IMR-90 (cell line): ENCODE measurements at regions not wholly inside any gene's neighbourhood (a gene's known extent, or its start where the extent isn't known, plus 50 kb on each side); places are given as distances from the start of the nearest gene placed in this dataset.
"Not testable (repeated sequence)": the region's sequence is repeated elsewhere in the genome, so short reads cannot be mapped to it uniquely, and the experiment has no call there.

ENCODE experiments used
- ATAC-seq: fragments of 200-7000 bp; cut with Tn5 transposase; 2 replicates; pipeline ENCODE4 v1.9.1; 2020; ENCODE audit warnings: low read depth, mild to moderate bottlenecking, moderate library complexity
- BruUV-seq: library from RNA; stranded (reverse); fragments of 400-500 nt; replicated peaks from 2 replicates; lab custom pipeline; 2021; lab: Mats Ljungman, UMichigan
- CTCF ChIA-PET: fragments of 300-600 bp; formaldehyde crosslinking; extraction: SDS; loops from one replicate; lab custom pipeline; 2021; ENCODE audit warnings: antibody characterized with exemption; lab: Yijun Ruan, JAX
- POLR2A ChIA-PET: fragments of 300-600 bp; sonication (Branson Sonifier 250); formaldehyde crosslinking; loops from one replicate; lab custom pipeline; 2022; ENCODE audit warnings: antibody characterized with exemption; ENCODE audit not compliant: unreplicated experiment; lab: Charles Lee
- DNase-seq: peaks from one replicate; pipeline ENCODE4 v3.0.0; 2013
- H2AFZ ChIP-seq: replicated peaks from 2 replicates; pipeline ENCODE3; 2013; ENCODE audit warnings: low read length, mild to moderate bottlenecking; ENCODE audit not compliant: poor library complexity
- H2AK5ac ChIP-seq: 2 replicates; pipeline ENCODE4 v1.6.1; 2013; ENCODE audit warnings: low read depth, low read length, inconsistent platforms
- H2AK9ac ChIP-seq: replicated peaks from 2 replicates; pipeline ENCODE3; 2013; ENCODE audit warnings: mild to moderate bottlenecking, low read depth, low read length, moderate library complexity; ENCODE audit not compliant: poor library complexity
- H2BK120ac ChIP-seq: 2 replicates; pipeline ENCODE4 v1.6.1; 2013; ENCODE audit warnings: low read depth, low read length, inconsistent platforms
- H2BK15ac ChIP-seq: 3 replicates; pipeline ENCODE4 v1.6.1; 2013; ENCODE audit warnings: low read depth, low read length, inconsistent platforms
- H2BK20ac ChIP-seq: 2 replicates; pipeline ENCODE4 v1.6.1; 2013; ENCODE audit warnings: low read depth, mild to moderate bottlenecking, inconsistent platforms, low read length, moderate library complexity
- H2BK5ac ChIP-seq: 2 replicates; pipeline ENCODE4 v1.6.1; 2013; ENCODE audit warnings: mild to moderate bottlenecking, low read depth, low read length, inconsistent platforms; ENCODE audit not compliant: poor library complexity, severe bottlenecking
- H3K14ac ChIP-seq: replicated peaks from 2 replicates; pipeline ENCODE4 v1.6.1; 2013; ENCODE audit warnings: low read depth, low read length, inconsistent platforms
- H3K18ac ChIP-seq: 2 replicates; pipeline ENCODE4 v1.6.1; 2013; ENCODE audit warnings: low read depth, low read length, control low read depth
- H3K23ac ChIP-seq: 2 replicates; pipeline ENCODE4 v1.6.1; 2013; ENCODE audit warnings: low read depth, low read length, inconsistent platforms
- H3K27ac ChIP-seq: 2 replicates; pipeline ENCODE4 v1.5.1; 2013; ENCODE audit warnings: mild to moderate bottlenecking, control low read depth, low read length; ENCODE audit not compliant: insufficient read depth
- H3K27me3 ChIP-seq: 2 replicates; pipeline ENCODE4 v1.6.1; 2013; ENCODE audit warnings: low read length; ENCODE audit not compliant: control insufficient read depth, insufficient read depth
- H3K36me3 ChIP-seq: 2 replicates; pipeline ENCODE4 v1.6.1; 2013; ENCODE audit warnings: low read length, mixed read lengths; ENCODE audit not compliant: control insufficient read depth, insufficient read depth
- H3K4ac ChIP-seq: 2 replicates; pipeline ENCODE4 v1.6.1; 2013; ENCODE audit warnings: low read depth, low read length, inconsistent platforms
- H3K4me1 ChIP-seq: 2 replicates; pipeline ENCODE4 v1.6.1; 2013; ENCODE audit warnings: low read length, mixed read lengths; ENCODE audit not compliant: control insufficient read depth, insufficient read depth
- H3K4me2 ChIP-seq: 2 replicates; pipeline ENCODE4 v1.6.1; 2013; ENCODE audit warnings: low read depth, mild to moderate bottlenecking, control low read depth, low read length, moderate library complexity
- H3K4me3 ChIP-seq: 2 replicates; pipeline ENCODE4 v1.5.1; 2013; ENCODE audit warnings: low read depth, mild to moderate bottlenecking, control low read depth, low read length, moderate library complexity; ENCODE audit not compliant: insufficient read depth
- H3K56ac ChIP-seq: 2 replicates; pipeline ENCODE4 v1.6.1; 2013; ENCODE audit warnings: low read length, inconsistent platforms; ENCODE audit not compliant: insufficient read depth; ENCODE audit errors: extremely low read depth
- H3K79me1 ChIP-seq, 2 experiments: 2 replicates each; pipeline ENCODE4 v1.6.1; 2013; ENCODE audit warnings: low read length in 2 of 2, inconsistent platforms in 1 of 2, low read depth in 1 of 2
- H3K9ac ChIP-seq: 2 replicates; pipeline ENCODE4 v1.6.1; 2013; ENCODE audit warnings: low read depth, low read length, control low read depth
- H3K9me1 ChIP-seq: 2 replicates; pipeline ENCODE4 v1.6.1; 2013; ENCODE audit warnings: low read length, inconsistent platforms; ENCODE audit not compliant: insufficient read depth
- H3K9me3 ChIP-seq: 2 replicates; pipeline ENCODE4 v1.6.1; 2013; ENCODE audit warnings: low read length; ENCODE audit not compliant: control insufficient read depth, insufficient read depth
- H4K20me1 ChIP-seq: 2 replicates; pipeline ENCODE4 v1.6.1; 2013; ENCODE audit warnings: low read length, inconsistent platforms; ENCODE audit not compliant: insufficient read depth
- H4K5ac ChIP-seq: 2 replicates; pipeline ENCODE4 v1.6.1; 2013; ENCODE audit warnings: mild to moderate bottlenecking, low read depth, low read length, control low read depth
- H4K8ac ChIP-seq, 2 experiments: 2 replicates each; pipeline ENCODE4 v1.6.1; 2013; ENCODE audit warnings: low read depth in 2 of 2, low read length in 2 of 2, control low read depth in 1 of 2, inconsistent platforms in 1 of 2
- H4K91ac ChIP-seq: 2 replicates; pipeline ENCODE4 v1.6.1; 2013; ENCODE audit warnings: low read depth, low read length, inconsistent platforms; ENCODE audit not compliant: insufficient read depth
- WGBS, 2 experiments: methylation state at CpG; one replicate each; pipeline versions ENCODE4 v1.1.5 to v1.1.7; 2013; ENCODE audit warnings: missing lambda C conversion rate in 2 of 2; ENCODE audit not compliant: insufficient read length in 1 of 2; ENCODE audit errors: extremely low coverage in 2 of 2; 5-methylcytosine and 5-hydroxymethylcytosine counted together
- dilution Hi-C: fragments of 300-500 bp; cut with HindIII; formaldehyde crosslinking; loops from one replicate; pipeline ENCODE4 v1.14.3; 2018; ENCODE audit warnings: low sequenced_read_pairs; ENCODE audit not compliant: unreplicated experiment
- in situ Hi-C: fragments of 300-500 bp; cut with MboI; formaldehyde crosslinking; loops from 3 replicates; pipeline ENCODE4 v1.14.3; 2019; ENCODE audit warnings: low sequenced_read_pairs, inconsistent platforms, mixed read lengths
- intact Hi-C: fragments of 100-400 bp; cut with micrococcal nuclease; formaldehyde crosslinking; loops from 2 replicates; pipeline ENCODE4 v1.10.0; 2022

- POLR2A ChIA-PET, H3K27me3 ChIP-seq, H3K23ac ChIP-seq, H3K9me3 ChIP-seq, H2BK15ac ChIP-seq, H3K4me2 ChIP-seq, H4K8ac ChIP-seq, H3K9ac ChIP-seq, H2AFZ ChIP-seq, CTCF ChIA-PET, H4K5ac ChIP-seq, in situ Hi-C loops, H2BK5ac ChIP-seq, H2BK20ac ChIP-seq, H3K79me1 ChIP-seq, H3K56ac ChIP-seq, H3K4ac ChIP-seq, dilution Hi-C loops, H3K36me3 ChIP-seq, H3K18ac ChIP-seq, H3K9me1 ChIP-seq, H4K20me1 ChIP-seq, H2BK120ac ChIP-seq, H4K91ac ChIP-seq, BruUV-seq, intact Hi-C loops, H3K4me1 ChIP-seq, H2AK5ac ChIP-seq, DNase-seq, ATAC-seq, H3K4me3 ChIP-seq, H3K14ac ChIP-seq, H2AK9ac ChIP-seq, H3K27ac ChIP-seq: not testable (repeated sequence)
- WGBS, 2 experiments: no CpG with 5 or more reads among the region's 4 CpGs
These were observed 422.1 kb downstream of the PSAT1 start for GRCh38 chr9:78719029-78719428.
